Ishikawa (cell line): ENCODE measurements at regions not wholly inside any gene's neighbourhood (a gene's known extent, or its start where the extent isn't known, plus 50 kb on each side); places are given as distances from the start of the nearest gene placed in this dataset.

Experiments used
- CEBPB ChIP-seq: IDR thresholded peaks from 2 replicates; pipeline ENCODE4 v1.6.1; 2012
- EP300 ChIP-seq: IDR thresholded peaks from 2 replicates; pipeline ENCODE4 v1.6.1; 2012; ENCODE audit warnings: borderline replicate concordance
- NFIC ChIP-seq: IDR thresholded peaks from 2 replicates; pipeline ENCODE4 v1.6.1; 2012
- RAD21 ChIP-seq: IDR thresholded peaks from 2 replicates; pipeline ENCODE4 v1.6.1; 2012; ENCODE audit warnings: low read depth
- YY1 ChIP-seq: IDR thresholded peaks from 2 replicates; pipeline ENCODE4 v1.6.1; 2012; ENCODE audit warnings: low read depth
- TF ChIP-seq, protein P1 (sequence below): IDR thresholded peaks from 2 replicates; pipeline ENCODE4 v1.6.1; 2012
- TF ChIP-seq, protein P2 (sequence below): IDR thresholded peaks from 2 replicates; pipeline ENCODE4 v1.6.1; 2012; ENCODE audit warnings: low read depth, mild to moderate bottlenecking
- TF ChIP-seq, protein P3 (sequence below): IDR thresholded peaks from 2 replicates; pipeline ENCODE4 v1.6.1; 2012

DNA sequence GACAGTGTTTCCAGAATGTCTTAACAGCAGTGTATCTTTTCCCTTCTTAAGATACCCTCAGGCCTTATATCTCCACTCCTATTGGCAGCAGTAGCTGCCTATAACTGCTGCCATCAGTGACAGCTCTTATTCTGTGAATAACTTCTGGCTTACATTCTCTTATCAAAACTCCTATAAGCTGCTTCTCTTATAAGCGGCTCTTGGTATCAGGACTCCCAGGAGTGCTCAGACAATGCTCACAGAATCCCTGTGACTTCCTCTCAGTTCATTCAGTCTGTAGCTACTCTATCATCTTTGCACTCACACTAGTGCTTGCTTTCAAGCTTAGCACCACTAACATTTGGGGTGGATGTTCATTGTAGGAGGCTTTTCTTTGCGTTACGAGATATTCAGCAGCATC lies 143.7 kb upstream of the CDH7 start:
- TF ChIP-seq NFIC (no peak), YY1 (no peak), CEBPB (no peak), RAD21 (no peak), EP300 (no peak)
- TF ChIP-seq, protein P1, sequence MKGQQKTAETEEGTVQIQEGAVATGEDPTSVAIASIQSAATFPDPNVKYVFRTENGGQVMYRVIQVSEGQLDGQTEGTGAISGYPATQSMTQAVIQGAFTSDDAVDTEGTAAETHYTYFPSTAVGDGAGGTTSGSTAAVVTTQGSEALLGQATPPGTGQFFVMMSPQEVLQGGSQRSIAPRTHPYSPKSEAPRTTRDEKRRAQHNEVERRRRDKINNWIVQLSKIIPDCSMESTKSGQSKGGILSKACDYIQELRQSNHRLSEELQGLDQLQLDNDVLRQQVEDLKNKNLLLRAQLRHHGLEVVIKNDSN: no peak
- TF ChIP-seq, protein P2, sequence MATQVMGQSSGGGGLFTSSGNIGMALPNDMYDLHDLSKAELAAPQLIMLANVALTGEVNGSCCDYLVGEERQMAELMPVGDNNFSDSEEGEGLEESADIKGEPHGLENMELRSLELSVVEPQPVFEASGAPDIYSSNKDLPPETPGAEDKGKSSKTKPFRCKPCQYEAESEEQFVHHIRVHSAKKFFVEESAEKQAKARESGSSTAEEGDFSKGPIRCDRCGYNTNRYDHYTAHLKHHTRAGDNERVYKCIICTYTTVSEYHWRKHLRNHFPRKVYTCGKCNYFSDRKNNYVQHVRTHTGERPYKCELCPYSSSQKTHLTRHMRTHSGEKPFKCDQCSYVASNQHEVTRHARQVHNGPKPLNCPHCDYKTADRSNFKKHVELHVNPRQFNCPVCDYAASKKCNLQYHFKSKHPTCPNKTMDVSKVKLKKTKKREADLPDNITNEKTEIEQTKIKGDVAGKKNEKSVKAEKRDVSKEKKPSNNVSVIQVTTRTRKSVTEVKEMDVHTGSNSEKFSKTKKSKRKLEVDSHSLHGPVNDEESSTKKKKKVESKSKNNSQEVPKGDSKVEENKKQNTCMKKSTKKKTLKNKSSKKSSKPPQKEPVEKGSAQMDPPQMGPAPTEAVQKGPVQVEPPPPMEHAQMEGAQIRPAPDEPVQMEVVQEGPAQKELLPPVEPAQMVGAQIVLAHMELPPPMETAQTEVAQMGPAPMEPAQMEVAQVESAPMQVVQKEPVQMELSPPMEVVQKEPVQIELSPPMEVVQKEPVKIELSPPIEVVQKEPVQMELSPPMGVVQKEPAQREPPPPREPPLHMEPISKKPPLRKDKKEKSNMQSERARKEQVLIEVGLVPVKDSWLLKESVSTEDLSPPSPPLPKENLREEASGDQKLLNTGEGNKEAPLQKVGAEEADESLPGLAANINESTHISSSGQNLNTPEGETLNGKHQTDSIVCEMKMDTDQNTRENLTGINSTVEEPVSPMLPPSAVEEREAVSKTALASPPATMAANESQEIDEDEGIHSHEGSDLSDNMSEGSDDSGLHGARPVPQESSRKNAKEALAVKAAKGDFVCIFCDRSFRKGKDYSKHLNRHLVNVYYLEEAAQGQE: no peak
- TF ChIP-seq, protein P3, sequence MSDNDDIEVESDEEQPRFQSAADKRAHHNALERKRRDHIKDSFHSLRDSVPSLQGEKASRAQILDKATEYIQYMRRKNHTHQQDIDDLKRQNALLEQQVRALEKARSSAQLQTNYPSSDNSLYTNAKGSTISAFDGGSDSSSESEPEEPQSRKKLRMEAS: no peak
